Memory B cell (primary cell): ENCODE measurements at regions not wholly inside any gene's neighbourhood (a gene's known extent, or its start where the extent isn't known, plus 50 kb on each side); places are given as distances from the start of the nearest gene placed in this dataset.

Experiments used
- ATAC-seq: fragments of 150-1000 bp; cut with Tn5 transposase; 2 replicates; pipeline ENCODE4 v1.10.0; 2021; ENCODE audit warnings: low read depth, mild to moderate bottlenecking, moderate library complexity
- DNase-seq, 2 donors: peaks; one replicate each; pipeline ENCODE4 v3.0.0; 2022; ENCODE audit warnings: low spot score in 2 of 2
- H3K27ac Mint-ChIP-seq: one replicate; pipeline ENCODE4 v1.8.0; 2022; ENCODE audit warnings: mild to moderate bottlenecking, moderate library complexity, mixed read lengths
- H3K27me3 Mint-ChIP-seq: one replicate; pipeline ENCODE4 v1.8.0; 2022; ENCODE audit warnings: mixed read lengths
- H3K36me3 Mint-ChIP-seq: one replicate; pipeline ENCODE4 v1.8.0; 2022; ENCODE audit warnings: mild to moderate bottlenecking, mixed read lengths
- H3K4me1 Mint-ChIP-seq: one replicate; pipeline ENCODE4 v1.8.0; 2022; ENCODE audit warnings: mixed read lengths
- H3K4me3 Mint-ChIP-seq: one replicate; pipeline ENCODE4 v1.8.0; 2022; ENCODE audit warnings: mild to moderate bottlenecking, moderate library complexity, mixed read lengths
- H3K9me3 Mint-ChIP-seq: one replicate; pipeline ENCODE4 v1.8.0; 2022; ENCODE audit warnings: mixed read lengths

GRCh38 chr6:91173186-91173585 is 586.3 kb upstream of the MAP3K7 start:
- ATAC-seq (no peak), DNase-seq (no peak)
- H3K36me3 Mint-ChIP-seq: no peaks in the 10 kb centered on the region
- no peak overlapping the region for H3K27ac Mint-ChIP-seq
- no peaks in the 10 kb centered on the region for H3K27me3 Mint-ChIP-seq
- H3K4me3 Mint-ChIP-seq: no peak overlapping the region
- peaks cover 4% of the 10 kb centered on the region for H3K9me3 Mint-ChIP-seq
- no peaks in the 10 kb centered on the region for H3K4me1 Mint-ChIP-seq

DNA sequence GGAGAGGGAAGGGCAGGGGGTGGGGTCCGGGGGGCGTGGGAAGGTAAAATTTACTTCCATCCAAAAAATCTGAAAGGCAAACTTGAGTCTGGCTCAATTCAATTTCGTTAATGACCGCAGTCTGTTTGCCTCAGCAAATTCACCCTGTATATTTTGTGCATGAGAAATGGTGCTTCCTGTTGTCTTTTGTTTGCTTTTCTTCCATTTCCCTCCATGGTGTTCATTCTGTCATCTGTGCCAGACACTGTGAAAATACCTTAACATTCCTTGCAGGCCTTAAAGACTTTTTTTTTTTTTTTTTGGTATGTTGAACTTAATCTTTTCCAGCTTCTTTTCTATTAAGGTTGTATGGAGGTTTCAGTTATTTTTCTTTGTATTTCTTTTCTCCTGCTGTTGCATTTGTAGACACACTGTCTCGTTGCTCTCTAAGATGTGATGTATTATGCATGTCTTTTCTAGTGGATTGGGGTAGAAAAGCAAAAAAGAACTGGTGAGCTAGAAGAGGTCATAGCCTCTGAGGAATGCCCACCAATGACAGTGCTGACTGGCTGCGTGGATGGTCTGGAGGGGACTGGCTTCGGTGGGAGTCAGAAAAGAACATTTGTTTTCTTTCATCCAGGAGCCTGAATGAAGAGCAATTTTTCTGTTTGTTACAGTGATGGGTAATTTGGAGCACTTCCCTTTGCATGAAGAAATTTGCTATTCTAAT is 585.0 kb upstream of the MAP3K7 start:
- no peaks in the 10 kb centered on the region for H3K27me3 Mint-ChIP-seq
- H3K36me3 Mint-ChIP-seq: no peaks in the 10 kb centered on the region
- no peak overlapping the region for H3K27ac Mint-ChIP-seq
- ATAC-seq (no peak), DNase-seq (no peak)
- H3K4me1 Mint-ChIP-seq: no peaks in the 10 kb centered on the region
- no peak overlapping the region for H3K4me3 Mint-ChIP-seq
- peaks cover 4% of the 10 kb centered on the region for H3K9me3 Mint-ChIP-seq

DNA sequence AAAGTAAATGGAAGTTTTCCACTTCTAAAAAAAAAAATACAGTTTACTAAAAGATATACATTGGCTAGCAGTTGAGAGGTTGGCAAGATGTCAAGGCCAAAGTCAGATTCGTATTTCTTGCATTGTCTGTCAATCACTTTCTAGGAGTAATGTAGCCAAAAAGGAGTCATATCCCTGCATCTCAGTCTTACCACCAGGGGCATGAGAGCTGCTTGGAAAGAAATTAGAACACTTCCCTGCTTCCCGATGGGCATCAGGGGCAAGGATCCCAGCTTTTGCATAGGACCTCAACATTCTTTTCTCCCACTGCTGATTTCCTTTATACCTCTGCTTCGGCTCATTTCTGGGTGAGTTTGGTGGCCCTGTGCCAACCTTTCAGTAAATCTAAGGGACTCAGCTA is 581.0 kb upstream of the MAP3K7 start:
- H3K27me3 Mint-ChIP-seq: no peaks in the 10 kb centered on the region
- ATAC-seq: no peak
- H3K9me3 Mint-ChIP-seq: peaks cover 4% of the 10 kb centered on the region
- H3K36me3 Mint-ChIP-seq: no peaks in the 10 kb centered on the region
- H3K4me1 Mint-ChIP-seq: no peaks in the 10 kb centered on the region
- no peak overlapping the region for H3K27ac Mint-ChIP-seq
- H3K4me3 Mint-ChIP-seq: no peak overlapping the region
- no peak for DNase-seq

GRCh38 chr6:91166271-91167046 is 579.6 kb upstream of the MAP3K7 start:
- no peak overlapping the region for H3K4me3 Mint-ChIP-seq
- no peaks in the 10 kb centered on the region for H3K4me1 Mint-ChIP-seq
- no peaks in the 10 kb centered on the region for H3K27me3 Mint-ChIP-seq
- no peak for DNase-seq
- no peak overlapping the region for H3K27ac Mint-ChIP-seq
- peaks cover 4% of the 10 kb centered on the region for H3K9me3 Mint-ChIP-seq
- no peaks in the 10 kb centered on the region for H3K36me3 Mint-ChIP-seq
- ATAC-seq: no peak

- DNase-seq: no peak
- H3K36me3 Mint-ChIP-seq: no peaks in the 10 kb centered on the region
- H3K27ac Mint-ChIP-seq: no peak overlapping the region
- no peak for ATAC-seq
- no peaks in the 10 kb centered on the region for H3K27me3 Mint-ChIP-seq
- H3K9me3 Mint-ChIP-seq: peaks cover 1% of the 10 kb centered on the region
- no peaks in the 10 kb centered on the region for H3K4me1 Mint-ChIP-seq
- H3K4me3 Mint-ChIP-seq: no peak overlapping the region
Observed at GRCh38 chr6:91164105-91164504, 577.2 kb upstream of the MAP3K7 start.

DNA sequence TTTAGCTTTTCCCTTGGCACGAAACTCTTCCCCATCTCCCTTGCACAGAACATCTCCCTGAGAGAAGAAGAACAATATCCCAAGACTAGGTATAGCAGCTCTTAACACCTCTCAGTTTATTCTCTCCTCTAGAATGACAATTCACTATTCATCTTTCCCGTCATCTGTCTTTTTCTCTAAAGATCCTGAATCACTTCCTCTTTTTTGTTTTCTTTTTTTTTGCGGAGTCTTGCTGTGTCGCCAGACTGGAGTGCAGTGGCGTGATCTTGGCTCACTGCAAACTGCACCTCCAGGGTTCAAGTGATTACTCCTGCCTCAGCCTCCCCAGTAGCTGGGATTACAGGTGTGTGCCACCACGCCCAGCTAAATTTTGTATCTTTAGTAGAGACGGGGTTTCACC is 574.4 kb upstream of the MAP3K7 start:
- H3K4me3 Mint-ChIP-seq: no peak overlapping the region
- H3K27ac Mint-ChIP-seq: no peak overlapping the region
- no peaks in the 10 kb centered on the region for H3K4me1 Mint-ChIP-seq
- H3K27me3 Mint-ChIP-seq: no peaks in the 10 kb centered on the region
- no peak for DNase-seq
- H3K36me3 Mint-ChIP-seq: no peaks in the 10 kb centered on the region
- no peaks in the 10 kb centered on the region for H3K9me3 Mint-ChIP-seq
- ATAC-seq: no peak

DNA sequence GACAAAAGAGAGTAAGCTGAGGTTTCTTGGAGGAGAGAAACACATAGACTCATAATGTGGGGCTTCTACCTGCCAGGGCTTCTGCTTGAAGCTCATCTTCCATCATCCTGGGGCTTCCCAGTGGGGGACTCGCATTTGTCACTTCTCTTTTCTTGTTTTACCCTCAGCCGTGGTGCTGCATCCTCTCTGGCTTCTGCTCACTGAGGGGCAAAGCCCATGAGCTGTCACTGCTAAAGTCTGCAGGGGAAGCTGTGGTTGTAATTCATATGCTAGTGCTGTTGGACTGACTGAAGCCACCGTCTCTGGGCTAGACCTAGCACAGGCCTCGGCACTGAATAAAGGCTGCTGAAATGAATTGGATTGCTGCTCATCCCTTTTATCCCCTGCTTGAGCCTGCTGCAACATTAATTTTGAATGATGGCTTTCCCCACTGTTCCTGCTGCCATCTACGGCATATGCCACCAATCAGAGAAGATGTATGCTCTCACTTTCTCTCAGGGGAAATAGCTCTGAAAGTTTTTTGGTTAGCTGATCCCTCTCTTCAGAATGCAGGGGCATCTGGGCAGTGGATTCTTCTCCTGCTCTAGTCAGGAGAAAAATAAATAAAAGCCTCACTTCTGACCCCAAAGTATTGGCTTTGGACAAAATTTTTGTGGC is 568.4 kb upstream of the MAP3K7 start:
- Mint-ChIP-seq H3K27ac (no peak overlapping the region), H3K9me3 (no peaks in the 10 kb centered on the region), H3K4me3 (no peak overlapping the region), H3K36me3 (no peaks in the 10 kb centered on the region), H3K4me1 (no peaks in the 10 kb centered on the region), H3K27me3 (no peaks in the 10 kb centered on the region)
- peak; percentile 45 for ATAC-seq
- DNase-seq: no peak

- no peak for DNase-seq
- H3K4me3 Mint-ChIP-seq: no peak overlapping the region
- H3K27me3 Mint-ChIP-seq: no peaks in the 10 kb centered on the region
- no peaks in the 10 kb centered on the region for H3K36me3 Mint-ChIP-seq
- H3K9me3 Mint-ChIP-seq: no peaks in the 10 kb centered on the region
- no peak overlapping the region for H3K27ac Mint-ChIP-seq
- no peak for ATAC-seq
- H3K4me1 Mint-ChIP-seq: no peaks in the 10 kb centered on the region
Observed at GRCh38 chr6:91152824-91153223, 566.0 kb upstream of the MAP3K7 start.

GRCh38 chr6:91149956-91150705 is 563.3 kb upstream of the MAP3K7 start:
- no peaks in the 10 kb centered on the region for H3K36me3 Mint-ChIP-seq
- ATAC-seq (no peak), DNase-seq (no peak)
- H3K27ac Mint-ChIP-seq: no peak overlapping the region
- H3K4me3 Mint-ChIP-seq: no peak overlapping the region
- H3K27me3 Mint-ChIP-seq: no peaks in the 10 kb centered on the region
- no peaks in the 10 kb centered on the region for H3K4me1 Mint-ChIP-seq
- H3K9me3 Mint-ChIP-seq: peaks cover 2% of the 10 kb centered on the region

DNA sequence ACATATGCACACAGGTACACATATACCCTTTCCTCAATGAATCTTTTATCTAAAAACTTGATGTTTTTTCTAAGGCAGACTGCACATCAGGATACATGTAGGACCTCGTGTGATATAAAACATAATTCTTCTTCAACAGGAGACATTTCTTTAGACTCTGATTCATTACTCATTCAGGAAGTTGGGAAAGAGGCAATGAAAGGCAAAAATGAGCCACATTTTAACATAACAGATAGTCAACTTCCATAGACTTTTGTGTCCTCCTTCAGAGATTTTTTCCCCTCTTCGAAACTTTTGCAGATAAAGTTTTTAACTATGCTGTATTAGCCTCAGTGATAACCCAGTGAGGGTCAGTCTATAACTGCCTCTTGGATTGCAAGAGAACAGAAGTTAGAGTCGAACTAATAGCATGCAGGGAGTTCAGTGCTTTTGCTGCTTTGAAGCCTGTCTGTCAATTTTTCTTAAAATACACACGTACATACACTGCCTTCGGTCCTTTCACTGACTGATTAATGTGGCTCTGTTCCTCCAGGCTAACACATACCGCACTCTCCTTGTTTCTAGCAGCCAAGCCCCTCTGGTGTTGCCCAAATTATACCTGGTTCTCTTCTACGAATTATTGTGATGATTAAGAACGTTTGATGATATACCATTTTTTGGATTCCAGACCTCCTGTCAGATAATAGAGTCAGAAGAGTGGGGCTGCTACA is 562.5 kb upstream of the MAP3K7 start:
- DNase-seq (no peak), ATAC-seq (no peak)
- Mint-ChIP-seq H3K9me3 (peaks cover 2% of the 10 kb centered on the region), H3K27me3 (no peaks in the 10 kb centered on the region), H3K4me1 (no peaks in the 10 kb centered on the region), H3K36me3 (no peaks in the 10 kb centered on the region), H3K27ac (no peak overlapping the region), H3K4me3 (no peak overlapping the region)

DNA sequence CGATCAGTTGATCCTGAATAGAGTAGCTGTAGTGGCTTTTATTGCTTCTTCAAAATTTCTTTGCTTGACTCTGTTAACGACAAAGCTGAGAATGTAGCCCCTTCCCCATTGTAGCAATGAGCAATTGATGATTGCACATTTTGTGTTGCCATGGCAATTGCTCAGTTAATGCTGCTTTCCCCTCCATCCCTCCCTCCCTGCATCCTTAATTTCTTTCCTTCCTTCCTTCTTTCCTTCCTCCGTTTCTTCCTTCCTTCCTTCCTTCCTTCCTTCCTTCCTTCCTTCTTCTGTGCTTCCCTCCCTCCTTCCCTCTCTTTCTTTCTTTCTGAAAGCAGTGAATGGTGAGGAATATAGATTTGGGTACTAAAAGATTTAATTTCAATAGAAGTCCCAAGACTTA is 557.3 kb upstream of the MAP3K7 start:
- Mint-ChIP-seq H3K27ac (no peak overlapping the region), H3K4me3 (no peak overlapping the region), H3K36me3 (no peaks in the 10 kb centered on the region), H3K27me3 (no peaks in the 10 kb centered on the region), H3K4me1 (no peaks in the 10 kb centered on the region), H3K9me3 (peaks cover 4% of the 10 kb centered on the region)
- no peak for ATAC-seq
- no peak for DNase-seq

GRCh38 chr6:91142154-91142553 is 555.3 kb upstream of the MAP3K7 start:
- H3K27ac Mint-ChIP-seq: no peak overlapping the region
- peaks cover 4% of the 10 kb centered on the region for H3K9me3 Mint-ChIP-seq
- H3K4me3 Mint-ChIP-seq: no peak overlapping the region
- no peaks in the 10 kb centered on the region for H3K27me3 Mint-ChIP-seq
- no peak for DNase-seq
- H3K36me3 Mint-ChIP-seq: no peaks in the 10 kb centered on the region
- H3K4me1 Mint-ChIP-seq: no peaks in the 10 kb centered on the region
- no peak for ATAC-seq

- no peak for ATAC-seq
- H3K9me3 Mint-ChIP-seq: peaks cover 4% of the 10 kb centered on the region
- no peak overlapping the region for H3K27ac Mint-ChIP-seq
Observed at GRCh38 chr6:91141346-91141745, 554.5 kb upstream of the MAP3K7 start.

More at GRCh38 chr6:91141346-91141745, 554.5 kb upstream of the MAP3K7 start:
- Mint-ChIP-seq H3K36me3 (no peaks in the 10 kb centered on the region), H3K4me3 (no peak overlapping the region), H3K4me1 (no peaks in the 10 kb centered on the region), H3K27me3 (no peaks in the 10 kb centered on the region)
- no peak for DNase-seq
